GM19025 (cell line): ENCODE measurements at regions not wholly inside any gene's neighbourhood (a gene's known extent, or its start where the extent isn't known, plus 50 kb on each side); places are given as distances from the start of the nearest gene placed in this dataset.
"Not testable (repeated sequence)": the region's sequence is repeated elsewhere in the genome, so short reads cannot be mapped to it uniquely, and the experiment has no call there.

ENCODE experiments used
- ATAC-seq: cut with Tn5 transposase; IDR thresholded peaks from one replicate; pipeline ENCODE4 v1.9.1; 2021; ENCODE audit warnings: mild to moderate bottlenecking, low read depth, moderate library complexity; ENCODE audit not compliant: unreplicated experiment

GRCh38 chr21:25531538-25532250 lies 75.6 kb downstream of the MRPL39 start:
- not testable (repeated sequence) for ATAC-seq

GRCh38 chr21:25528515-25528914 lies 78.8 kb downstream of the MRPL39 start:
- no peak for ATAC-seq

- no peak for ATAC-seq
Measured at GRCh38 chr21:25518491-25518911, 88.8 kb downstream of the MRPL39 start.

- no peak for ATAC-seq
Measured at GRCh38 chr21:25515484-25516405, 91.5 kb downstream of the MRPL39 start.

GRCh38 chr21:25513810-25514209 lies 93.5 kb downstream of the MRPL39 start:
- ATAC-seq = no peak

- ATAC-seq = no peak
Measured at GRCh38 chr21:25512095-25513081, 94.9 kb downstream of the MRPL39 start.

GRCh38 chr21:25509862-25510261 lies 97.4 kb downstream of the MRPL39 start:
- no peak for ATAC-seq

GRCh38 chr21:25508364-25508763 lies 98.9 kb downstream of the MRPL39 start:
- no peak for ATAC-seq

- no peak for ATAC-seq
Measured at GRCh38 chr21:25507522-25507921, 99.8 kb downstream of the MRPL39 start.

GRCh38 chr21:25506887-25507286 lies 100.4 kb downstream of the MRPL39 start:
- no peak for ATAC-seq

GRCh38 chr21:25506261-25506660 lies 101.0 kb downstream of the MRPL39 start:
- ATAC-seq = no peak

- no peak for ATAC-seq
Measured at GRCh38 chr21:25503981-25504380, 103.3 kb downstream of the MRPL39 start.

- peak; percentile 66 for ATAC-seq
Measured at GRCh38 chr21:25501996-25502665, 105.2 kb downstream of the MRPL39 start.

- ATAC-seq = peak; percentile 31
Measured at GRCh38 chr21:25501462-25501861, 105.8 kb downstream of the MRPL39 start.

- ATAC-seq = no peak
Measured at GRCh38 chr21:25500598-25500997, 106.7 kb downstream of the MRPL39 start.

GRCh38 chr21:25496825-25497482 lies 110.3 kb downstream of the MRPL39 start:
- ATAC-seq = no peak

GRCh38 chr21:25494804-25495203 lies 112.5 kb downstream of the MRPL39 start:
- ATAC-seq = no peak

- no peak for ATAC-seq
Measured at GRCh38 chr21:25493722-25494121, 113.6 kb downstream of the MRPL39 start.

- no peak for ATAC-seq
Measured at GRCh38 chr21:25491267-25491666, 116.0 kb downstream of the MRPL39 start.
